GM21717 (cell line): ENCODE measurements at regions not wholly inside any gene's neighbourhood (a gene's known extent, or its start where the extent isn't known, plus 50 kb on each side); places are given as distances from the start of the nearest gene placed in this dataset.
A peak's percentile ranks its signal among the peaks of the same experiment; 100 is the strongest.

Source experiments
- ATAC-seq: cut with Tn5 transposase; IDR thresholded peaks from one replicate; pipeline ENCODE4 v1.9.1; 2021; ENCODE audit warnings: mild to moderate bottlenecking, moderate library complexity; ENCODE audit not compliant: unreplicated experiment

DNA sequence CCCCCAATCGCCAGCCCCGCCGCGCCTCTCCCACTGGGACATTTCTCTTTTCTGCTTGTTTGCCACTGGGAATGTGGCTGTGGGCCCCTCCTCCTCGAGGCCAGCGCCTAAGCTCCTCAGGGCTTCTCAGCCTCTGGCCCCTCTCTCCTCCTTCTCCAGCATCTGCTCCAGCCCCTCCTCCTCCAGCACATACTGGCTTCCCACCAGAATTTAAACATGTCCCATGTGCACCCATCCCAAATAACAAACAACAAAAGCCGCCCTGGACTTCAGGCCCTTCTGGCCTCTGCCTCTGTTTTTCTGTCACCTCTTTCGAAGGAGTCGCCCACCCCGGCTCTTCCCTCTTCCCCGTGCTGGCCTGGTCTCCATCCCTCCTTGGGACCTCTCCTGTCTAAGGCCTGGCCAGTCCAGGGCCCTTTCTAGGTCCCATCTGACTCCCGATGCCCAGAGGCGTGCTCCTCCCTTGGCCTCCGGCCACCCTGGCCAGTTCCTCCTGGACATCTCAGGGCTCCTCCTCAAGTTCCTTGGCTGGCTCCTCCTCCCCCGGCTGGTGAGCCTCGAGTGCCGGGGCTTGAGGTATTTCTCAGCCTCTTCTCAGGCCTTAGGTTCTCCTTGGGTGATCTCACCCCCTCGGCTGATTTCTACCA lies 94.6 kb upstream of the SLC6A6 start:
- no peak for ATAC-seq

DNA sequence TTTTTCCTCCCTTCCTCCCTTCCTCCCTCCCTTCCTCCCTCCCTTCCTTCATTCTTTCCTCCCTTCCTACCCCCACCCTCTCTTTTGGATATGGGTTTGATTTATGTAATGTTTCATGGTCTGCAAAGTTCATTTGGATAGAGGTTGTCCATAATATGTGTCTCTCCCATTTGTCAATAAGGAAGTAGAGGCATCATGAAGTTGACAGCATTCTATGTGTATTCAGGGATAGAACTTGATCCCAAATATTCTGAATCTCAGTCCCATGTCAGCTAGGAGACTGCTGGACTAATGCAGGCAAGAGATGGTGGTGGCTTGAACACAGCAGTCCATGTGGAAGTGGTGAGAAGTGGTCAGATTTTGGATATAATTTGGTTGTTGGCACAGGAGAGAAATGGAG lies 90.7 kb upstream of the SLC6A6 start:
- no peak for ATAC-seq

DNA sequence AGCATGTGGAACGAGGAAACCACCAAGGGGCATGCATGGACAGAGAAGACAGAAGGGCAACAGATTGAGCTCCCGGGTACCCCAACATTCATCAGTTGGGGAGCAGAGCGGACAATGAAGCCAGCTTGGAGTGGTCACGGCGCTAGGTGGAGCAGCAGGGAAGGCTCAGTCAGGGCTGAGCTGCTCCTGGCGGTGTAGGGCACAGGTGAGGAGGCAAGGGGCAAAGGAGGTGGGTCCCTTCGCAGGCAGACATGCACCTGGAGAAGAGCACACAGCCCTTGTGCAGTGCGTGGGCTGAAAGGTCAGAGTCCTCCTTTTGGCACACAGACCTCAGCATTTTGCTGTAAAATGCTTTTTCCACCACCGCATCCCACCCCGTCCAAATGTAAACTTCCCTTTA lies 90.0 kb upstream of the SLC6A6 start:
- ATAC-seq = no peak

- ATAC-seq = no peak
These were observed 85.3 kb upstream of the SLC6A6 start for GRCh38 chr3:14317057-14317553.

DNA sequence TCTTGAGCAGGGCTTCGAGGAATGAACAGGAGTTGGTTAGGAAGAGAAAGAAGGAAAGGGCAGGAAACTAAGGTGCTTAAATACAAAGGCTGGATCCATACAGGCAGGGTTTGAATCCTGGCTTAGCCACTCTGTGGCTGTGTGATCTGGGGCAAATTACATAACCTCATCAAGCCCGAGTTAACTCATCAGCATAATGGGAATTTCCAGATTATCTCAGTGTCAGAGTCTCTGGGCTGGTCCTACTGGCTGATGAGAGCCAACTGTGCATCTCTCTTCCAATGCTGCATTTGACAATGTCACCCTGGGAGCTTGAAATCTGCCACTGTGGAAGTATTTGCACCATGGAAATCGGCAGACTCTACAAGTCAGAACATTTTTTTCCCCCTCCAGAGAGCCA lies 83.8 kb upstream of the SLC6A6 start:
- no peak for ATAC-seq

GRCh38 chr3:14319654-14320182 lies 82.7 kb upstream of the SLC6A6 start:
- peak; percentile 89 for ATAC-seq

- no peak for ATAC-seq
These were observed 82.2 kb upstream of the SLC6A6 start for GRCh38 chr3:14320219-14320618.

DNA sequence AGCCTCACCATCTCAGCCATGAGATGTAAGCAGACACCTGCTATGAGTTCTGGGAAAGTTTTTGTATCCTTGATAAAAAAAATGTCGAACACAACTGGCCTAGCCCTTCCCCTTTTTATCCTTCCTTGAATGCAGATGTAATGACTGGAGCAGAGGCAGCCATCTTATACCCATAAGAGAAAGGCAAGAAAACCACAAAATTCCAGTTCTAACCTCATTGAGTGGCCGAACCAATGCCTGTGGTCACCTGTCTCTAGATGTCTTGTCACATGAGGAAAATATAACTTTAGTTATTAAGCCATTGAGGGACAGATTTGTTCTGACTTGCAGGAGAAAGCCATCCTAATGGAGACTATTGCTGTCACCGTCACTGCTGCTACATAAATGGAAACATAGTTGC lies 80.4 kb upstream of the SLC6A6 start:
- no peak for ATAC-seq

DNA sequence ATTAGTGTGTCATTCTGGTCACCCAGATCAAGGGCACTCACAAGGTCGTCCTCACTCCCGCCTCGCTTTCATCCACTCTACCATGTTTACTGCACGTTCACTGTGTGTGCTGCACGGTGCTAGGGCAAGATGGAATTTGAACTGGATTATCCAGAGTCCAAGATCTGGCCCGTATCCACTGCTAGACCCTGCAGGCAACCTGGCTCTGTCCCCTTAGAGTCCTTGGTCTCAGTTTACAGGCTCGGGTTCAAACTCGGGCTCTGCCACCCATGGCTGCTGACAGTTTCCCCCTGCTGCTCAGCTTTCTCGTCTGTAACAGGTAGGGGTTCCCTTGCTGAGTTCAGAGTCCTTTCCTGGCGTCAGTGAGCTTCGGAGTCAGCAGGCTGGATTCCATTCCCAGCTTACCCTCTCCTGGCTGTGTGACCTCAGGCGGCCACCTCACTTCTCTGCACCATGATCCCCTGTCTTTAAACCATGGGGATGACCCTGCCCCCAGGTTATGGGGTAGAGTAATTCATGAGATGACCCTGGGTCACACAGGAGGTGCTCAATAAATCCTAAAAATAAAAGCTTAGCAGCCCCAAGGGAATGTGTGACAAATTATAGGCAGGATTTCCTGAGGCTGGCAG lies 79.6 kb upstream of the SLC6A6 start:
- no peak for ATAC-seq

- ATAC-seq = no peak
These were observed 78.8 kb upstream of the SLC6A6 start for GRCh38 chr3:14323401-14324223.

DNA sequence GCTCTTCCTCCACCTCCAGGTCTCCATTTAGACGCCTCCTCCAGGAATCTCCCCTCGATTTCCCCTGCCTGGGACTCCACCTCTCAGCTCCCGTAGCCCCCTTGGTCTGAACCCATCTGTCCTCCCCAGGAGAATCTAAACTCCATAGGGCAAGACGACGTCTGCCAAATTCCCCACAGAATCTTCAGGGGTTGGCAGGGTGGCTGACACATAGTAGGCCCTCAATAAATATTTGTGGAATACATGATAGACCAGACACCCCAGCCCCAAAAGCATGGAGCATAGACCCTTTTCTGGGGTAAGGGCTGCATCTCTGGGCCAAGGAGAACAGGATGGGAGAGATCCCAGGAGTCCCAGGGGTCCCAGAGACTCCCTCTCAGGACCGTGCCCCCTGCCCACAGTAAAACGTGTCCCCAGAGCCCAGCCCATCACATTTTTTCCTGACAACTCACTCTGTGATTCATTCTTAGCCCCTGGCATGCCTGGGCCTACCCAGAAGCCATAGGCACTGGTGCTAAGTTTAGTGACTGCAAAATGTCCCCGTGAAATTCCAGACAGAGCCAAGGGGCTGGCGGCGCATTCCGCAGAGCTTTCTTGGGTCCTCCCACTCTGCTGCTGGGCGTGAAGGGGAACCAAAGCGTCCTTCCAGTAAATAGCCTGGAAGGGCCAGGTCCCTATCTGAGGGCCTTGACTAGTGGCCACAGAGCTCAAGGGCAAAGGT lies 78.0 kb upstream of the SLC6A6 start:
- ATAC-seq = no peak

- ATAC-seq = no peak
These were observed 74.0 kb upstream of the SLC6A6 start for GRCh38 chr3:14328422-14328821.

DNA sequence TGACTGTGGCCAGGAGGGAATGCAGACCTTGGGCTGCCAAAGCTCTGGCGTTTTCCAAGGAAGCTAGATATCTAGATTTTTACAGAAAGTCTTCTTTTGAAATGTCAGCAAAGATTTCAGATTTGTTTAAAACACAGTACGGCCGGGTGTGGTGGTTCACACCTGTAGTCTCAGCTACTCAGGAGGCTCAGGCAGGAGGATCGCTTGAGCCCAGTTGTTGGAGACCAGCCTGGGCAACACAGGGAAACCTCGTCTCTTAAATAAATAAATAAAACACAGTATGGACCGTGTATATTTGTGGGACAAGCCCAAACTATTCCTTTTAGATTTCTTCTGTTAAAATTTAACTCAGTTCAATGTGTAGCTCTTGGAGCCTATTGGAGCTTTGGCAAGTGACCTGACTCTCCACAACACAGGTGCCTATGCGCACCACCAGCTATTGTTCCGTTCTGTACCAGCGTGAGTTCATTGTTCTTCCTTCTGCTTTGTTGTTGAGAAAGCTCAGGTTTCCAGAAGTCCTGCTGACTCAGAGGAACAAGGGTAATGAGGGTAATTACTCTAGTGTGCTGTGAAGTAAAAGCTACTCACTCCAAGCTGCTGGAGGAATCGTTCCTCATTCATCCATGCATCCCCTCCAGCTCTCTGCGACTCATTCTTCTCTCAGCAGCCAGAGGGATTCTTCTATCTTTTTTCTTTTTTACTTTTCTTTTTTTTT lies 73.1 kb upstream of the SLC6A6 start:
- ATAC-seq = no peak

- no peak for ATAC-seq
These were observed 72.6 kb upstream of the SLC6A6 start for GRCh38 chr3:14329842-14330241.

DNA sequence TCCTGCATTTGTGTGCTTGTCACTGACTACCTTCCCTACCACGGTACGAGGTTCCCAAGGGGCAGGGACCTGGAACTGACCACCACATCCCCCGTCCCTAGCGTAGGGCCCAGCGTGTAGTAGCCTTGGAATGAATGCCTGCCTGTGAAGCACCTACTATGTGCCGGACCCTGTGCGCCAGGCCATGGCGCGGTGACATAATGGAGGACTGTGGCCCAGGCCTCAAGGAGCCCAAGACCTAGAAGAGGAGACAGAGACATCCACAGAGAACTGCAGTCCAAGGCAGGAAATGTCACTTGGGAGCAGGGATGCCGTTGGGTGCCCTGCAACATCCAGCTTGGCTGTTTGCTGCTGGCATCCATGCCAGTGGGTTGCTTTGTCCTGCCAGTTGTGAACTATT lies 71.9 kb upstream of the SLC6A6 start:
- ATAC-seq = no peak

DNA sequence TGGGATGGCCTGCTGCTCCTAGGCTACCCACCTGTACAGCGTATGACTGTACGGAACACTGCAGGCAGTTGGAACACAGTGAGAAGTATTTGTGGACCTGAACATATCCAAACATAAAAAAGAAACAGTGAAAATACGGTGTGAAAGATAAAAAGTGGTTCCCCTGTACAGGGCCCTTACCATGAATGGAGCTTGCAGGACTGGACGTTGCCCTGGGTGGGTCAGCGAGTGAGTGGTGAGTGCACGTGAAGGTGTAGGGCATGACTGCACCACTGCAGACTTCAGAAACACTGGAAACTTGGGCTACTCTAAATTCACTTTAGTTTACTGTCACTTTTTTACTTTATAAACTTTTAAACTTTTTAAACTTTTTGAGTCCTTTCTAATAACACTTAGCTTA lies 71.2 kb upstream of the SLC6A6 start:
- no peak for ATAC-seq

GRCh38 chr3:14332392-14332791 lies 70.0 kb upstream of the SLC6A6 start:
- no peak for ATAC-seq

DNA sequence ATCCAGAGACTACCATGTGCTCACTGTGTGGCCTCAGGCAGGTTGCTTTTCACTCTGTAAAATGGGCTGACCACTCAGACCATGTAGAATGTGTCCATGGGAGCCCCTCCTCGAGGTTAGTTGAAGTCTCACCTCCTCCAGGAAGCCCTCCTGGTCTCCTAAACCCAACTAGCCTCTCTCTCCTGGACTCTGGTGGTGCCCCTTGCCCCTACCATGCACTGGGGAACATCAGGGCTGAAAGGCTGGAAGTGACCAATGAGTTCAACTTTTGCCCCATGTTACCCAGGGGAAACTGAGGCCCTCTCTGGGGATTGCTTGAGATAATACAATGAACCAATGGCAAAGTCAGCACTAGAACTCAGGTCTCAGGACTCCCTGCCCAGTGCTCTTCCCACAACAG lies 69.2 kb upstream of the SLC6A6 start:
- ATAC-seq = no peak

DNA sequence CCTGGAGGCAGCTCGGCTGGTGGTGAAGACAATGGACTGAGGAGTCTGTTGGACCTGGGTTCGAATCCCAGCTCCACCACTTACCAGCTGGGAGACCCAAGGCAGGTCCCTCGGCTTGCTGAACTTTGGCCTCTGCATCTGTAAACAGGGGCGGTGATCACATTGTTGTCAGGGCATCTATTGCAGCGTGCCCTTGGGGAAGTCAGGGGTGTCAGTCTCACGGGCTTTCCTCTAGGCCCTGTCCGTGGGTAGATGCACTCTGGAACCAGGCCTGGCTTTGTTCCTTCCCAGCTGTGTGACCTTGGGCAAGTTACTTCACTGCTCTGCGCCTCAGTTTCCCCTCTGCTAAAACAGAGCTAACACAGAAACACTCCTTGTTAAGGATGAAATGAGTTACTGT lies 68.8 kb upstream of the SLC6A6 start:
- no peak for ATAC-seq

DNA sequence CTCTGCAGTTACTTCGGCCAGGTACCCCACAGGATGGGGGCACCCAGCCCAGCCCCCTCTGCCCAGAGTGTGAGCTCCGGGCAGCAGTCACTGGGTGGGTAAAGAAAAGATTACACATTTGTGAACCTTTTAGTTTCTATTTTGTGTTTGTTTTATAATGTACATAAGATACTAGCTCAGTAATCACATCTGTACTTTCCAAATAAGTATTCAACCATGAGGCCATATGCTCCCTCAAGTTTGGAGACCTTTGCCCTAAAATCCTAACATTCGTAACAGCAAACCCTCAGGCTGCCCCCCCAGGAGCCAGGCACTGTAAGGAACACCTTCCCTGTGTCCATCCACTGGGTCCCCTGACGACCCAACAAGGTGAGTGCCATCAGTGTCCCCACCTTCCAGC lies 68.3 kb upstream of the SLC6A6 start:
- no peak for ATAC-seq
